Spleen (tissue), 11 donors: ENCODE measurements at regions not wholly inside any gene's neighbourhood (a gene's known extent, or its start where the extent isn't known, plus 50 kb on each side); places are given as distances from the start of the nearest gene placed in this dataset.

Experiments
- DNase-seq: peaks from one replicate; pipeline ENCODE4 v3.0.0-alpha.2; 2020
- H3K27ac ChIP-seq, 8 donors: fragments of 200-600 bp; sonication (generic) in 7 of 8; 1 replicate in 4 of 8; 2 replicates in 4 of 8; pipeline versions ENCODE4 v1.5.0 to v1.8.0; 2016 to 2021; ENCODE audit warnings: inconsistent platforms in 4 of 8, mild to moderate bottlenecking in 4 of 8, moderate library complexity in 1 of 8
- H3K27me3 ChIP-seq, 7 donors: fragments of 200-600 bp; sonication (generic) in 6 of 7; replicated peaks in 1 of 7; 1 replicate in 4 of 7; 2 replicates in 3 of 7; pipeline versions ENCODE4 v1.5.0 to v1.8.0; 2016 to 2021; ENCODE audit warnings: inconsistent platforms in 3 of 7, mild to moderate bottlenecking in 1 of 7
- H3K36me3 ChIP-seq, 6 donors: fragments of 200-600 bp; sonication (generic) in 5 of 6; 1 replicate in 4 of 6; 2 replicates in 2 of 6; pipeline versions ENCODE4 v1.5.0 to v1.8.0; 2016 to 2021; ENCODE audit warnings: inconsistent platforms in 2 of 6
- H3K4me1 ChIP-seq, 6 donors: fragments of 200-600 bp; sonication (generic) in 5 of 6; 1 replicate in 3 of 6; 2 replicates in 3 of 6; pipeline versions ENCODE4 v1.5.0 to v1.8.0; 2016 to 2021; ENCODE audit warnings: inconsistent platforms in 3 of 6
- H3K4me3 ChIP-seq, 8 donors: fragments of 200-600 bp; sonication (generic) in 7 of 8; 1 replicate in 4 of 8; 2 replicates in 4 of 8; pipeline versions ENCODE4 v1.5.0 to v1.8.0; 2016 to 2021; ENCODE audit warnings: inconsistent platforms in 4 of 8, mild to moderate bottlenecking in 4 of 8, moderate library complexity in 2 of 8
- H3K9me3 ChIP-seq, 8 donors: fragments of 200-600 bp; sonication (generic) in 7 of 8; 1 replicate in 4 of 8; 2 replicates in 4 of 8; pipeline versions ENCODE4 v1.5.0 to v1.8.0; 2016 to 2021; ENCODE audit warnings: inconsistent platforms in 4 of 8
- CTCF ChIP-seq, 11 experiments: fragments of 200-600 bp in 7 of 11; fragments of 450-650 bp in 4 of 11; sonication (generic) in 4 of 11; IDR thresholded peaks in 8 of 11; conservative IDR thresholded peaks in 3 of 11; 1 replicate in 7 of 11; 2 replicates in 4 of 11; pipeline versions ENCODE4 v1.4.0 to v1.8.0; 2016 to 2021; ENCODE audit warnings: antibody characterized with exemption in 11 of 11, inconsistent platforms in 4 of 11, mild to moderate bottlenecking in 1 of 11
- POLR2A ChIP-seq, 3 donors: fragments of 450-650 bp; IDR thresholded peaks; one replicate each; pipeline ENCODE4 v1.5.1; 2017; ENCODE audit warnings: antibody characterized with exemption in 3 of 3, mild to moderate bottlenecking in 1 of 3
- POLR2AphosphoS5 ChIP-seq, 3 donors: sonication (generic); formaldehyde crosslinking; IDR thresholded peaks; one replicate each; pipeline ENCODE4 v1.5.1; 2017; ENCODE audit warnings: antibody characterized with exemption in 3 of 3
- WGBS, 5 donors: extraction: QIAGEN DNeasy Blood & Tissue Kit in 3 of 5; methylation state at CpG; one replicate each; pipeline versions ENCODE4 v1.1.5 to v1.1.7; 2013 to 2018; 5-methylcytosine and 5-hydroxymethylcytosine counted together
- intact Hi-C: fragments of 100-400 bp; cut with DNase I; formaldehyde crosslinking; loops from one replicate; pipeline ENCODE4 v1.15.0; 2023; ENCODE audit warnings: low total_unique reads
- donor health status: healthy with polysubstance abuse.
- donor health status: DM: no; HTN: no; CAD: no; lungs with moderate emphysema.
- donor health status: DM: no; HTN: no; CAD: no.
- donor health status: Bipolar disorder and iron deficiency.
- donor health status: healthy.
- donor health status: DM: no; HTN: no; CAD: no.
- donor health status: DM: yes; HTN: yes; CAD: no.

DNA sequence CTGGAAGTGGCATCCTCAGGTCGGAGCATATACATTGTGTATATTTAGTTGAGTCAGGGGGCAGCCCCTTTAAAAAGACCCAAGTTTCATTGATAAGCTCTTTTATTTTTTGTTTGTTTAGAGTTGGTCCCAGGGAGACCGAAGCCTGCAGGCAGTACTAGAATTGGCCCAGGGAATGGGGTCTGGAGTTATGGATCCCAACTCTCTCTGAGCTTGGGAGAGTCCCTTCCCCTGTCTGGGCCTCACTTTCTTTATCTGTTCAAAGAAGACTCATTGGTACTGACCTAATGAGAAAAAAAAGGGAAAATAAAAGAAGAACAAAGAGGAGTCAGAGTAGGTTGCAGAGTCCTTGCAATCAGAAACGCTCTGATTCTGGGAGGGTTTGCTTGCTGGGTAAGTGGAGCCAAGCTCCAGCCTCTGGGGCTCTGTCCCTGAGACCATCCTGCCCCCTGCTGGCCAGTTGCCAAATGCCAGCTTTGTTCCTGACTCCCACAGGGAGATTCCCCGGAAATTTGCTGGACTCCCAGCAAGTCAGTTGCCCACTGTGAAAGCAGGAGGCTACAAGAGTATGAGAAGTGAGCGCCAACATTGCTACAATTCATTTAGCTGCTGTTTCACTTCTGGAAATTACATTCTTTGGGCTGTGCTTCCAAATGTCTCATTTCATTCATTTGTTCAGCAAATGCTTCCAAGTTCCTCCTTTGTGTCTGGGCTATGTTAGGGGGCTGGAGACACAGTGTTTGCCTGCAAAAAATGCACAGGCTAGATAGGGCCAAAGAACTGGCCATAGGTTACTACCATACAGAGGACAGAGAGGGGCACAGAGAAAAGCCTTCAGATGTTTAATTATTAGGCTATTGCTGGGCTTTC lies 156.2 kb downstream of the MELK start:
- Histone ChIP-seq H3K4me1 (peaks cover 0 to 4% (median 0%) of the 10 kb centered on the region in 6 donors), H3K9me3 (no peaks in the 10 kb centered on the region), H3K36me3 (no peaks in the 10 kb centered on the region), H3K27ac (no peak overlapping the region), H3K27me3 (no peaks in the 10 kb centered on the region), H3K4me3 (no peak overlapping the region)
- TF ChIP-seq CTCF (IDR thresholded peaks at IDR 0.05 in 8 of 11, conservative IDR thresholded peaks at IDR 0.05 in 3 of 11) (peak; percentile 24 to 83 (median 64)), POLR2AphosphoS5 (IDR thresholded peaks at IDR 0.05) (no peak), POLR2A (IDR thresholded peaks at IDR 0.05) (no peak)
- peak; percentile 87 for DNase-seq
- 37 to 42% (median 40%) methylated on average over 5 of the region's 5 CpGs for WGBS, 5 donors
- intact Hi-C loops = loop anchor here (10.0 kb wide), 1 partner anchor 94 kb away; no protein-coding TSS in a partner anchor

GRCh38 chr9:36729906-36730305 lies 157.2 kb downstream of the MELK start:
- no peaks in the 10 kb centered on the region for H3K27me3 ChIP-seq
- DNase-seq = no peak
- intact Hi-C loops = loop anchor here (10.0 kb wide), 1 partner anchor 95 kb away; no protein-coding TSS in a partner anchor
- TF ChIP-seq POLR2A (IDR thresholded peaks at IDR 0.05) (no peak), POLR2AphosphoS5 (IDR thresholded peaks at IDR 0.05) (no peak), CTCF (IDR thresholded peaks at IDR 0.05 in 8 of 11, conservative IDR thresholded peaks at IDR 0.05 in 3 of 11) (no peak)
- H3K9me3 ChIP-seq = no peaks in the 10 kb centered on the region
- H3K27ac ChIP-seq = no peak overlapping the region
- WGBS, 5 donors = 83 to 89% (median 87%) methylated on average over 2 of the region's 2 CpGs
- H3K4me1 ChIP-seq = peaks cover 0 to 4% (median 0%) of the 10 kb centered on the region in 6 donors
- no peaks in the 10 kb centered on the region for H3K36me3 ChIP-seq
- H3K4me3 ChIP-seq = no peak overlapping the region

- intact Hi-C loops = no loop called here
- H3K27ac ChIP-seq = no peak overlapping the region
- H3K4me3 ChIP-seq = no peak overlapping the region
- no peaks in the 10 kb centered on the region for H3K9me3 ChIP-seq
- H3K36me3 ChIP-seq = no peaks in the 10 kb centered on the region
- no peak for TF ChIP-seq POLR2AphosphoS5 (IDR thresholded peaks at IDR 0.05)
- TF ChIP-seq CTCF (IDR thresholded peaks at IDR 0.05 in 8 of 11, conservative IDR thresholded peaks at IDR 0.05 in 3 of 11) = no peak
- no peak for TF ChIP-seq POLR2A (IDR thresholded peaks at IDR 0.05)
- H3K27me3 ChIP-seq = no peaks in the 10 kb centered on the region
- 79 to 90% (median 86%) methylated on average over 5 of the region's 5 CpGs for WGBS, 5 donors
- H3K4me1 ChIP-seq = peaks cover 0 to 4% (median 0%) of the 10 kb centered on the region in 6 donors
- DNase-seq = no peak
These were observed 157.7 kb downstream of the MELK start for GRCh38 chr9:36730414-36730813.
